Right cardiac atrium (tissue), 5 donors: ENCODE measurements at regions not wholly inside any gene's neighbourhood (a gene's known extent, or its start where the extent isn't known, plus 50 kb on each side); places are given as distances from the start of the nearest gene placed in this dataset.
A peak's percentile ranks its signal among the peaks of the same experiment; 100 is the strongest.

Experiments
- ATAC-seq, 2 donors: fragments of 200-7000 bp; cut with Tn5 transposase; one replicate each; pipeline versions ENCODE4 v1.8.0 to v1.9.1; 2020; ENCODE audit warnings: moderate library complexity in 2 of 2, mild to moderate bottlenecking in 1 of 2
- DNase-seq, 3 donors: peaks; one replicate each; pipeline ENCODE4 v3.0.0-alpha.2; 2020
- H3K27ac ChIP-seq: one replicate; pipeline ENCODE4 v1.5.1; 2013; ENCODE audit warnings: mild to moderate bottlenecking, low read length, control low read depth, moderate library complexity
- H3K27me3 ChIP-seq: one replicate; pipeline ENCODE4 v1.6.1; 2013; ENCODE audit not compliant: control insufficient read depth, insufficient read depth
- H3K4me1 ChIP-seq: one replicate; pipeline ENCODE4 v1.6.1; 2013; ENCODE audit warnings: low read length; ENCODE audit not compliant: control insufficient read depth, insufficient read depth
- H3K4me3 ChIP-seq: one replicate; pipeline ENCODE4 v1.5.1; 2013; ENCODE audit warnings: low read length, control low read depth
- H3K9me3 ChIP-seq: one replicate; pipeline ENCODE4 v1.6.1; 2013; ENCODE audit warnings: low read length; ENCODE audit not compliant: control insufficient read depth
- WGBS: extraction: QIAGEN DNeasy Blood & Tissue Kit; methylation state at CpG from one replicate; pipeline ENCODE4 v1.1.7; 2013; 5-methylcytosine and 5-hydroxymethylcytosine counted together
- intact Hi-C, 4 donors: fragments of 100-400 bp; cut with DNase I; formaldehyde crosslinking; loops; one replicate each; pipeline versions ENCODE4 v1.11.0 to v1.14.0; 2022 to 2023
- donor health status: healthy with polysubstance abuse.
- donor health status: DM: no; HTN: yes; CAD: no.
- donor health status: DM: no; HTN: no; CAD: no.
- donor health status: DM: no; HTN: yes; CAD: no; lungs with severe emphysema.
- donor health status: DM: yes; HTN: yes; CAD: no.

DNA sequence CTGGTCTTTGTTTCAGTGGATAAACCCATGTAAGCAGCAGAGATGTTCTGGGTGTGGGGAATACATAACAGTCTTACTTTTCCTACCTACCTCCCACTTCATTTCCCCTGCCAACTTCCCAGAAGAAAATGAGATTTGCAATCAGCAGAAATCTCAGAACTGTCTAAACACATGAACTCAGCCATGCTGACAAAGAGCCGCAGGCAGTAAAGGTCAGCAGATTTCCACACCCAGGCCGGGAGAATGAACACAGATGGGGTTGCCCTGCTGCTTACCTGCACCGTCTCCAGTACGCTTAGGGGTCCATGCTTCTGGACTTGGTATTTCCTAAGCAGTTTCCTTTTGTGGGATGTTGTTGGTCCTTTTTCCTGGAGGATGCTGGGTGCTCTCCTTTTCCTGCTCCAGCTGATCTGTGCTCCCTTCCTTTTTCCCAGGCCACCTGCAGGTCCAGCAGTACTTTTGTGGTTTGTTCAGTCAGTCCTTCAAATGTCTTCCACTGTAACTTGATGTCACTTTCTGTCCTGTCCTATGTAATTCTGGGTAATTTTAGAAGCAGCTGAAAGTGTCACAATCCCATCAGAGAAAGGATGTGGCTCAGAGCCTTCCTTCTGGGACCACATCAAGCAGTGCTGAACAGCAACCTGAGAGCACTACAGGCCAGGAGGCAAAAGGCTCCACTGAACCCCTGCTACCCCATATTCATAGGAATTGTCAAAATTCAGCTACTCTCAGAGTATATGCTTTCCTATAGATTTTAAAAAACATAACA lies 129.0 kb downstream of the CEP57L1 start:
- Histone ChIP-seq H3K27me3 (no peaks in the 10 kb centered on the region), H3K27ac (no peak overlapping the region), H3K9me3 (no peaks in the 10 kb centered on the region), H3K4me3 (no peak overlapping the region), H3K4me1 (no peaks in the 10 kb centered on the region)
- DNase-seq (no peak), ATAC-seq (no peak)
- intact Hi-C loops, result no loop called here
- 74% methylated on average over 4 of the region's 4 CpGs for WGBS

DNA sequence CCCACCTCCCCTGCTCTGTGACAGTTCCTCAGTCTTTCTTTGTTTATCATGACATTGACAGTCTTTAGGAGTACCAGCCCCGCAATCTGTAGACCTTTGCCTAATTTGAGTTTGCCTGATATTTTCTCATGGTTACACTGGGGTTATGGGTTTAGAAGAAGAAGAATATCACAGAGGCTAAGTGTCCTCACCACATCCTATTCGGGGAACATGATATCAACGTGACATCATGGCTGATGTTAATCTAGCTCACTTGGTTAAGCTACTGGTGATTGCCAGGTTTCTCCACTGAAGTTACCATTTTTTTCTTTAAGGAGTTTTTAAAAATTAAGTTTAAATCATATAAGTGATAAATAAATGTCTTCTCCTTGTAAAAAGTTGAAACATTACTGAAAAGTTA lies 127.5 kb downstream of the CEP57L1 start:
- DNase-seq (no peak), ATAC-seq (no peak)
- no peak overlapping the region for H3K27ac ChIP-seq
- no peaks in the 10 kb centered on the region for H3K9me3 ChIP-seq
- intact Hi-C loops, result no loop called here
- 88% methylated on average over 3 of the region's 3 CpGs for WGBS
- H3K4me3 ChIP-seq, result no peak overlapping the region
- no peaks in the 10 kb centered on the region for H3K4me1 ChIP-seq
- H3K27me3 ChIP-seq, result no peaks in the 10 kb centered on the region

DNA sequence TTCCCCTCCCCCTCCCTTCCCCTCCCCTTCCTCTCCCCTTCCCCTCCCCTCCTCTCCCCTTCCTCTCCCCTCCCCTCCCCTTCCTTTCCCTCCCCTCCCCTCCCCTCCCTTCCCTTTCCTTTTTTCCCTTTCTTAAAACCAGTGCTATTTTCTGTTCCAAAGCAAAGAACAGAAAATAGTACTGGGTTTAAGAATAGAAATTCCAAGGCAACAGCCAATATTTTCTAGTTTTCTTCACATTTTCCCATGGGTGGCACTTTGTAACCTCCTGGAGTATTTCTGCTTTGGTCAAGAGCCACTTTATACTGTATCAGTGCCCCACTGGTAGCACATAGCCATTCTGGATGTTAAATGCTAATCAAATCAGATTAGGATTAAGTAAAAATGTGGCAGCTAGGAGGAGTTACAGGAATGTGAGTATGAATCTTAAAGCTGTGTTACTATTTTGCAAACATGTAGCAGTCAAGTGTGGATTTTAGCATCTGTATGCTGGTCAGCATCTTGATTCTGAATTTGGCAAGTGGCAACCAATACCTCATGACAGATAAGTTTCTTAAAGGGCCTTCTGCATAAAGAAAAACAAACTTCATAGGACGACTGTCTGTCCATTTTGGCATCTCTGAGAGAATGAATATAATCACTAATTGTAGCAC lies 126.4 kb downstream of the CEP57L1 start:
- DNase-seq, result no peak
- ATAC-seq, result peak in 1 of 2 donors; percentile 43
- Histone ChIP-seq H3K27ac (no peak overlapping the region), H3K27me3 (no peaks in the 10 kb centered on the region), H3K9me3 (no peaks in the 10 kb centered on the region), H3K4me3 (no peak overlapping the region), H3K4me1 (no peaks in the 10 kb centered on the region)
- 25% methylated on average over 1 of the region's 1 CpG for WGBS
- intact Hi-C loops, result no loop called here
